ELF-1 (cell line): ENCODE measurements at regions not wholly inside any gene's neighbourhood (a gene's known extent, or its start where the extent isn't known, plus 50 kb on each side); places are given as distances from the start of the nearest gene placed in this dataset.
A peak's percentile ranks its signal among the peaks of the same experiment; 100 is the strongest.

ENCODE experiments used
- DNase-seq: peaks from one replicate; pipeline ENCODE4 v3.0.0-alpha.2; 2016; ENCODE audit warnings: low read depth, low spot score

GRCh38 chr13:21757763-21758162, 86.9 kb downstream of the FGF9 start:
- DNase-seq, result no peak

DNA sequence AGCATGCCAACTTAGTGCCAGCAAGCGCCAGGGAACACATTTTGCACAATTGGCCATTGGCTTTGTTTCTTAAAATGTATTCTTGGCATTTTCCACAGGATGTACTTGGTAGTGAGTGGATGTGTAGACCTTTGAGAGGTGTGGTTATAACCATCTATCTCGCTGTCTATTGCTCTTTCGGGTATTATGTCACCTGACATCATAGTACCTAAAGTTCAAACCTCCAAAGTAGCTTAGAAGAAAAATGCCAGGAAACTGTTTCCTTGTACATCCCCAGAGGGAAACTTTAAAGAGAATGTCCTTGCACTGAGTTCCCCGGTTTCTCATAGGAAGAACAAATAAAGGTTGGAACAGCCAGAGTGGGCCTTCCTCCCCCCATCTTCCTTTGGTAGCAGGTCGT, 87.6 kb downstream of the FGF9 start:
- DNase-seq, result no peak

DNA sequence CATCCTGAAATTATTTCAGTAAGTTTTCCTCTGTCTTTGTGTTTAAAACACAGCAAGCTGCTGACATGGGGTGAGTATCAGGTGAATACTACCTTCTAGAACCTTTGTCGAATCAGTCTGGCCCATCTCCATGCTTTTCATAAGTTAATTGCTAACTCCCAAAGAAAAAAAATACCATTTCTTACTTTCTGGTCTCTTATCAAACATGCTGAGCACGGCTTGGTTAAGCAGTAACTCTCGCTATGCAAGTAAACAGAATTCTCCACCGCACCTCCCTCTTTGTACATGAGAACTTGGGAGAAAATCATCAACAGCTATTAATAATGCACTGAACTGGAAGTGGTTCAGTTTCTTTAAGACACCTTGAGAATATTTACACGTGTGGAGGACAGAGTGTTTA, 88.6 kb downstream of the FGF9 start:
- DNase-seq, result no peak

DNA sequence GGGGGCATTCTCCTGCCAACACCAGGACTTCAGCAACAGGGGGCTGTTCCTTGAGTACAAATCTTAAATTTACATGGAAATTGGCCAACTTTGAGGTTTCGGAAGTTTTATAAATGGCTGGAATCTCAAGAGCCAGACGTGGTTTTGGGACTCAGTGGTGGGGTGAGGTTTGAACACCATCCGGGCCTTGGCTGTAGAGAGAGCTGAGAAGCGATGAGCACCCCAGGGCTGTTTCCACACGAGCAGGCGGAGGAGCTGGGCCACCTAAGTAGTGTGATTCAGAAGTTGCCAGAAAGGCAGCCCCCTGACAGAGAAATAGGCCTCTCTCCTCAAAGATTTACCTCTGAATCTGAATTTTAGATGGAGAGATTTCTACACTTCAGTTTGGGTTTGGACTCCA, 89.0 kb downstream of the FGF9 start:
- DNase-seq, result no peak

- no peak for DNase-seq
Observed at GRCh38 chr13:21761770-21762169, 90.9 kb downstream of the FGF9 start.

DNA sequence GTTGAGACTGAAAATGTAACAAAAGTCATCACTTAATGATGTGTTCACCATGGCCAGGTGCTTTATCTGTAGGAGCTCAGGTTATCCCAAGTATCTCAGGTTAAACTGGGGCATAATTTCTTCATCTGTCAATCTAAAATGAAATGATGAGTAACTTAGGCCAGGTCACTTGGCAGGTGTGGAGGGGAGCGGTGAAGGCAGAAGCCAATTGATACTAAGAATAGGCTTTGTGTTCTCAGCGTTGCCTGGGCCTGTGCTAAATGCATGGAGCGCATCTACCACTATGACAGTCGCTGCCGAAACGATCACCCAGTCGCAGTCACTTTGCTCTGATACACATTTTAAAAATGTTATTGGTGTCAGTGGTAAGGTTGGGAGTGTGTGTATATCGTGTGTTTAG, 91.6 kb downstream of the FGF9 start:
- no peak for DNase-seq

- DNase-seq, result peak; percentile 10
Observed at GRCh38 chr13:21767032-21767431, 96.2 kb downstream of the FGF9 start.

DNA sequence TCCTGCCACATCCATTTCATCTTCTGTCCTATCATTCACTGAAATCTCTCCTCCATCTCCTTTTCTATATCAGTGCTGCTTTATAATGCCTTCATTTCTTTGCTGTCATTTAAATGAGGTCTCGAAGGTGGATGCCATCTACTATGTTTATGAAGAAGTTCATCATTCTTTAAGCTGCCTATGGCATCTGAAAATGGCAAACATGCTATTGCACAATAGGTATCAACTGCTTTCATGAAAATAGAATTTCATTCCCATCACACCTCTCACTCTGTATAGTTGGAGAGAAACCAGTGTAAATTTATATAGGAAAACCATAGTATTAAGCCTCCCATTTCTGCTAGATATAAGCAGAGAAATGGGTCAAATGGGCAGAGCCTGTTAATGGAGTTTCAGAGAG, 100.2 kb downstream of the FGF9 start:
- DNase-seq, result no peak

DNA sequence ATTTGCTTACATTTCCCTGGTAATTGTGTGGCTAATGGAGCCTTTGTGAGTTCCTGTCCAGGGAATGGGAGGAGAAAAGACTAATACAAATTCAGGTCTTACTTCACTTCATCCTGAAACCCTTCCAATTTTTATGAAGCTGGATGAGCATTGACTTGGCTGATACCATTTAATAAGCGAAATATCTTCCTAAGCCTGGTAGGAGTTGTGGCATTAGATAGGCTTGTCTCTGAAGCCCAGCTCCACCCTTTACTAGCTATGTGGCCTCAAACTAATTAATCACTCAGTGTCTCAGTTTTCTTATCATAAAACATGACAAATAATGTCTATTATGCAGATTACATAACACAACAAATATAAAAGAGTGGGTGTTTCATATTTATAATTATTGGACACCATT, 106.3 kb downstream of the FGF9 start:
- DNase-seq, result no peak

DNA sequence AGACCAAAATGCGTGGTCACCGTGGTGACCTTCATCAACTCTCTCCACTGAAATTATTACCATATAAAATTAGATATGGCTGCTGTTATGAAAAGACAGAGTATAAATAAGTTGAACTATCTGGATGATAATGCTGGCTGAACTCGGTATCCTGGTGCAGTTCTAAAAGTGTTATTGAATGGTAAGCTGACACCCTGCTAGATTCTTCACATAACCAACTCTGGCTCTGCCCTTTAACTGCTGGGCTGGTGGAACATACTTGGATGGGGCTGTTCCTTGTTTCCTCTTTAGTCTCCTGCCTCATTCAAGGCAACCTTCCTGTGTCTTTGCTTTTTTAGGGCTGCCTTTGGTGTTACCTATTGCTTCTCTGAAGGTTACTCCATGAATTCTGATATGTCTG, 106.9 kb downstream of the FGF9 start:
- DNase-seq, result no peak

- no peak for DNase-seq
Observed at GRCh38 chr13:21782736-21783135, 111.9 kb downstream of the FGF9 start.

DNA sequence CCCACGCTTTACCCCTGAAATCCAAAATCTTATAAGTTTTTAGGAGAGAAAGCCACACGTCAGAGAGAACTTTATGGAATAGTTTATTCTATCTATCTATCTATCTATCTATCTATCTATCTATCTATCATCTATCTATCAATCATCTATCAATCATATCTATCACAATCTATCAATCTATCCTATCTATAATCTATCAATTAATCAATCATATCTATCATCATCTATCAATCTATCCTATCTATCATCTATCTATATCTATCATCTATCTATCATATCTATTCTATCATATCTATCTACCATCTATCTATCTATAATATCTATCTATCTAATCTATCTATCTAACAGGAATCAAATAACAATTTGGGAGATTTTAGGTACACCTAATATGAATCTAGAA, 115.1 kb downstream of the FGF9 start:
- no peak for DNase-seq

GRCh38 chr13:21796066-21796465, 125.2 kb downstream of the FGF9 start:
- DNase-seq, result no peak

DNA sequence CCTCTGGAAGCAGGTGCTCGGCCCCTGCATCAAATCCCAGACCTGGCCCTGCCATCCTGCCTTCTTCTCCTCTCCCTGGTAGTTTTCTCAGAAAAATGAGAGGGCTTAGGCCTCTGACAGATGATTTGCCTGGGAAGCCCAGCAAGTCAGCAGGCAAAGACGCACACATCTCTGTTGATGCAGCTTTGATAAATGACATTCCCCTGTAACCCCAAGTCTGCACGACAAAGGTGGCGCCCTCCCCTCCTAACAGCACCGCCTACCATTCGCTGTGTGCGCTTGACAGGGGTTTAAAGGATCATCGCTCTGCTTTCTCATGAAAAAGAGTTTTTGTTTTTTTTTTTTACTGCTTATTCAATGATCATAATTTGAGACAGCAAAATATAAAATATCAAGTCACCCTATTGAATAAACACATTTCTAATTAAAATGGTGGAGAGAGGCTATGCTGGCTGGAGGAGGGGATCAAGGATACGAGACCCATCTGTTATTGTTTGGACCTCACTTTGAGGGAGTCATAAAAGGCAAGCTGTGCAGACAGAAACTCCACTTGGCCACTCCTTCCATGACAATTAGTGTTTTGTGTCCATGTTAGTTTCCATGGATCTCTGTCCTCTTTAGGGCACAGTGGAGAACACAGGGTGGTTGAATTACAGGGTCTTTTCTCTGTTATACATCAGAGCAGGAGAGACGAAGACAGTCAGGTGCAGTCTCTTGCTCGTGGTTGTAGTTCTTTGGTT, 126.1 kb downstream of the FGF9 start:
- DNase-seq, result no peak

- no peak for DNase-seq
Observed at GRCh38 chr13:21797736-21798135, 126.9 kb downstream of the FGF9 start.

DNA sequence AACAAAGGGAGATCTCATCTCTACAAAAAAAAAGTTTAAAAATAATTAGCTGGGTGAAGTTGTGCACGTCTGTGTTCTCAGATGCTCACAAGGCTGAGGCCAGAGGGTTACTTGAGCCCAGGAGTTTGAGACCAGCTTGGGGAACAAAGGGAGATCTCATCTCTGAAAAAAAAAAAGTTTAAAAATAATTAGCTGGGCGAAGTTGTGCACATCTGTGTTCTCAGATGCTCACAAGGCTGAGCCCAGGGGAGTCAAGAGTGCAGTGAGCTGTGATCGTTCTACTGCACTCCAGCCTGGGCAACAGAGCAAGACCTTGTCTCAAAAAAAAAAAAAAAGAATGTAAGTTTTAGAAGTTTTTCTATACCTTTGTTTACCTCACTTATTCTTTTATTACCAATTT, 127.3 kb downstream of the FGF9 start:
- no peak for DNase-seq

GRCh38 chr13:21799671-21800070, 128.8 kb downstream of the FGF9 start:
- no peak for DNase-seq

GRCh38 chr13:21800837-21801616, 130.2 kb downstream of the FGF9 start:
- DNase-seq, result no peak

DNA sequence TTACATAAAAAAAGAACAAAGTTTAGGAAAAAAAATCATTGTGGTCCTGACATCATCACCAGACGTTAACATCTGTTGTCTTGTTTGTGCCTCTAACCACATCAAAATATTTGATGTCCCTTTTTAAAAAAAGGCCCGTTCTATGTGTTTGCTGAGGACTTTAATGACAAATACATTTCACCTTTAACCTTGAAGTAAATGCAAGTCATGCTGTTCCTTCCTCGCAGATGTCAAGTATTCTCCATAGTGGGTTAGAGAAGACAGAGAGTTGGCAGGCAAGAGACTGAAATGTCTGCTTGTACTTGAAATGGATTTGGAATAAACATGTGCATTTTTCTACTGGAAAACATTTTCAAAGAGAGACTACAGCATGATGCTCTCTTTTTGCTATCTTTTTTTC, 134.9 kb downstream of the FGF9 start:
- no peak for DNase-seq

- DNase-seq, result peak; percentile 24
Observed at GRCh38 chr13:21812192-21812626, 141.3 kb downstream of the FGF9 start.

DNA sequence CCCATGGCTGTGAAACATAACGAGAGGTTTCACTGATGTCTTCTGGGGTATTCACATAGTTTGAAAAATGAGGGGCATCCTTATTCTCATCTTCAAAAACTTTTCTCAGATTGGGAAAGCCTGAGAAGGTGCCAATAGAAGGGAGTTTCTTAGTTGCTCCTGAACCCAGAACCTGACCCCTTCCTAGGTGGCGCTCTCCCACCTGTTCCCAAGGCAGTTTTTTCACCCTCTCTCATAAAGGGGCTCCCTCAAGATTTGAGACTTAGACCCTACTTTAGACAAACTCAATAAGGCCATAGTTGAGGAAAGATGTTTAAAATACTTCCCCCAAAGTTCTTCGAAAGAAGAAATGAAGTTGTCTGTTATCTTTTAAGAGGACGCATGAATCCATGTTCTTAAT, 142.2 kb downstream of the FGF9 start:
- no peak for DNase-seq

DNA sequence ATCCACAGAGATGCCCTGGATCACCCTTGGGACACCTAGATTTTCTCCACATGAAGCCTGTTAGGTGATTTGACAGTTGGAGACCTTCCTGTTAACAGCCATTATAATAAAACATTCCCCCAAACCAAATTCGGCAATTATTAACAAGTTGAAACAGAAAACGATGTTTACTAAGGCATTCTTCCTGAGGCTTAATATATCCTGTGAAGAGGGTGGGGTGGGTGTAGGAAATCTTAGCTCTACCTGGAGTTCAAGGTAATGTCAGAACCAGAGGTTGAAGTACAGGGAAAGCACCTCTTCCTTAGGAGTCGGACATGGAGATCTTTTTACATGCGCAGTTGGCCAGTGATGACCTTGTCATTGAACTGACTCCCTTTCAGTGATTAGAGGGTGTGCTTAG, 143.0 kb downstream of the FGF9 start:
- no peak for DNase-seq

- no peak for DNase-seq
Observed at GRCh38 chr13:21814604-21815003, 143.7 kb downstream of the FGF9 start.
